T-helper 1 cell treated with Interleukin-12 subunit alpha and Interleukin-12 subunit beta and Interleukin-4 antibody, amounts not matched to agents 30 ng/mL and 1 ng/mL, for 36 hours (primary cell): ENCODE measurements at regions not wholly inside any gene's neighbourhood (a gene's known extent, or its start where the extent isn't known, plus 50 kb on each side); places are given as distances from the start of the nearest gene placed in this dataset.

ENCODE experiments used
- intact Hi-C: fragments of 100-400 bp; cut with micrococcal nuclease; formaldehyde crosslinking; loops from one replicate; pipeline ENCODE4 v1.15.1; 2024

- intact Hi-C loops: loop anchor here (1.0 kb wide), 10 partner anchors 15 to 207 kb away; partner anchors contain the start of gene ANTXR2
These were observed 51.5 kb upstream of the ANTXR2 start for GRCh38 chr4:80124246-80125211.
